ENCODE measurements at regions not wholly inside any gene's neighbourhood (a gene's known extent, or its start where the extent isn't known, plus 50 kb on each side); places are given as distances from the start of the nearest gene placed in this dataset.

DNA sequence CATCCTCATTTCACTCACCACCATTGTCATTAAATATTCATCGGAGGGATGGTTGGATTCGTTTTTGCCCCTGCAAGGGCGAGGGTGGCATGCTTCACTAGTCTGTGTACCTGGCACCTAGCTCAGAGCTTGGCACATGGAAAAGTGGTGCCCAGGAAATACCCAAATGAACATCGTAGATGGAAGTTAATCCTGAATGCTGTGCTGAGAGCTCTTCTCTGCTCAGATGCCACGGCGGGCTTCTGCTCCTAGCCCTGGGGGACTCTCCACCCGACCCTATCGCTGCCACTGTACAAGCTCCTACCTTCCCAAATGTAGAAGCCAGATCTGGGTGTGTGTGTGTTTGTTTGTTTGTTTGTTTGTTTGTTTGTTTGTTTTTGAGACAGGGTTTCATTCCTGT lies 113.0 kb upstream of the ZNF507 start:
- Histone ChIP-seq H3K36me3 (ENCODE audit: insufficient read depth) (no peaks in the 10 kb centered on the region), H3K4me3 (ENCODE audit: low read depth, low read length) (no peak overlapping the region), H3K27ac (ENCODE audit: low read depth) (no peak overlapping the region), H3K4me1 (ENCODE audit: insufficient read depth) (no peaks in the 10 kb centered on the region)
- no peak for DNase-seq (ENCODE audit: extremely low spot score)
- WGBS: 93% methylated on average over 8 of the region's 8 CpGs

- no peaks in the 10 kb centered on the region for H3K4me1 ChIP-seq (ENCODE audit: insufficient read depth)
- 61% methylated on average over 6 of the region's 6 CpGs for WGBS
- no peak overlapping the region for H3K4me3 ChIP-seq (ENCODE audit: low read depth, low read length)
- no peaks in the 10 kb centered on the region for H3K36me3 ChIP-seq (ENCODE audit: insufficient read depth)
- no peak overlapping the region for H3K27ac ChIP-seq (ENCODE audit: low read depth)
- DNase-seq (ENCODE audit: extremely low spot score): no peak
Observed at GRCh38 chr19:32233091-32233490, 112.3 kb upstream of the ZNF507 start.

DNA sequence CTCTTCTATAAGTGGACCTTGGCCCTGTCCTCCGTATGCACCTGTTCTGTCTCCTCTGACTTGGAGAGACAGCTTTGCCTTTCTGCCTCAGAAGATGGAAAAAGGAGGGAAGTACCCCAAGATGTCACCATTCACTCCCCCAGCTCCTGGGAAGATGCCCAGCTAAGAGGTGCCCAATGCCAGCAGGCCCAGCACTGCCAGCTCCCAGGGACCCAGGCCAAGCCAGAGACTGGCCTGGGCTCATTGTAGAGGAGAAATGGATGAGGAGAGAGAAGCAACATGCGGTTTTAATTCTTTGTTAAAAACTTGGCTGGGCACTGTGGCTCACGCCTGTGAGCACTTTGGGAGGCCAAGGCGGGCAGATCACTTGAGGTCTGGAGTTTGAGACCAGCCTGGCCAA lies 111.5 kb upstream of the ZNF507 start:
- no peaks in the 10 kb centered on the region for H3K36me3 ChIP-seq (ENCODE audit: insufficient read depth)
- no peak overlapping the region for H3K4me3 ChIP-seq (ENCODE audit: low read depth, low read length)
- H3K27ac ChIP-seq (ENCODE audit: low read depth): no peak overlapping the region
- no peaks in the 10 kb centered on the region for H3K4me1 ChIP-seq (ENCODE audit: insufficient read depth)
- DNase-seq (ENCODE audit: extremely low spot score): no peak
- WGBS: 94% methylated on average over 4 of the region's 4 CpGs

DNA sequence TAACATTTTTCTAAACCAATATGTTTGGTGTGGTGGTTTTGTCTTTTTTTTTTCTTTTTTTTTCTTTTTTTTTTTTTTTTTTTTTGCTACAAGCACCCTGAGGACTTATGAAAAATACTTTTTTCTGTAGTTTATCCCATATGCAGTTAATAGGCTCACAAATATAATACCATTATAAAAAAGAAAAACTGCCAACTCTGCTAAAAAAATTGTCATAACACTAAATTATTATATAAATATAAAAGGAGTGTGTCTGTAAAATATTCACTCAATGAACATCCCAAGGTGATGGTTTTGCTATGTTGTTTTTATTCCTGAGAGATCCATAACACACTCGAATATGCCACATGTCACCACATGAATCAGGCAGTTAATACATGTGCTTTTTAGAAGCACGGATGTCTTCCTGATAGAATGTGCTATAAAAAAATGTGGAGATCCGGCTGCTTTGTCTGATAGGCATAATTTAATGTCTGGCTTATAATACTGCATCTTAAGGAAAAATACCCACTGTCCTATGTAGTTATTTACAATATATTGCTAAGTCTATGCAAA lies 110.7 kb upstream of the ZNF507 start:
- no peak overlapping the region for H3K27ac ChIP-seq (ENCODE audit: low read depth)

GRCh38 chr19:32238076-32238475 lies 107.3 kb upstream of the ZNF507 start:
- H3K36me3 ChIP-seq (ENCODE audit: insufficient read depth): no peaks in the 10 kb centered on the region
- no peak overlapping the region for H3K27ac ChIP-seq (ENCODE audit: low read depth)
- H3K4me3 ChIP-seq (ENCODE audit: low read depth, low read length): no peak overlapping the region
- 74% methylated on average over 1 of the region's 1 CpG for WGBS
- no peak for DNase-seq (ENCODE audit: extremely low spot score)
- H3K4me1 ChIP-seq (ENCODE audit: insufficient read depth): no peaks in the 10 kb centered on the region

More for the DNA sequence above, 110.7 kb upstream of the ZNF507 start:
- DNase-seq (ENCODE audit: extremely low spot score): no peak
- Histone ChIP-seq H3K4me1 (ENCODE audit: insufficient read depth) (no peaks in the 10 kb centered on the region), H3K4me3 (ENCODE audit: low read depth, low read length) (no peak overlapping the region), H3K36me3 (ENCODE audit: insufficient read depth) (no peaks in the 10 kb centered on the region)
- 50% methylated on average over 3 of the region's 3 CpGs for WGBS

DNA sequence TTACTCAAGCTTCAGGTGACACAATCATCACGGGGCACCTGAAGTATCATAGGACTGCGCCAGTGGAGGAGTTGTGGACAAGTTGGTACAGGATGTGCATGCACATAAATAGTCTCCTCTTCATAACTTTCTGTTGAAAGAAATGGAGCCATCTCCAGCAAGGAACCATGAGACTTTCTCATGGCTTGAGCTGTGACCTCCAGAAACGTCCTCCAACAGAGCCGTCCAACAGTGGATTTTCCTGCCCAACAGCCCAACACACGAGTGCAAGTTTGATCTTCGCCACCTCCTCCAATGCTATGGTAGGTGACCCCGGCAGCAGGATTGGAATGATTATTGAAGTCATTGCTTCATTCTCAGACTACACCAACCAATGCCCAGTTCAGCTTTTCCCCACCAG lies 105.1 kb upstream of the ZNF507 start:
- H3K4me3 ChIP-seq (ENCODE audit: low read depth, low read length): no peak overlapping the region
- 96% methylated on average over 7 of the region's 7 CpGs for WGBS

DNA sequence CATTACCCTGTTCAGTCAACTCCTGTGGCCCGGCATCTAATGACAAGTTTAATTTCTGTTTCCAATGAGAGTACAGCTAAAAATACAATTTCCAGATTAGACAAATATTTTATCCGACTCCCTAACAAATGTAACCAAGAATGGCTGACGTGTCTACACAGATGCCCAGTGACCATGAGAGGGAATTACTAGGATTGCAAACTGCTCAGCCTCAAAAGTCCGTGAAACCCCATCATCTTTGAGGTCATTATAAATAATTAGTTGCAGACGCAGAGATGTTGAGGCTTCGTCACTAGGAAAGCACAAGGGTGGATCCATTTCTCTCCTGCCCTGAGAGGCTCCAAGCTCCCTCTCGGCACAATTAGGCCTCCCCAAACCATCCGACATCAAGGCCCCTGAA lies 104.1 kb upstream of the ZNF507 start:
- Histone ChIP-seq H3K27ac (ENCODE audit: low read depth) (no peak overlapping the region), H3K4me1 (ENCODE audit: insufficient read depth) (no peaks in the 10 kb centered on the region), H3K4me3 (ENCODE audit: low read depth, low read length) (no peak overlapping the region), H3K36me3 (ENCODE audit: insufficient read depth) (no peaks in the 10 kb centered on the region)
- 84% methylated on average over 8 of the region's 8 CpGs for WGBS
- no peak for DNase-seq (ENCODE audit: extremely low spot score)

More for the DNA sequence above, 105.1 kb upstream of the ZNF507 start:
- Histone ChIP-seq H3K4me1 (ENCODE audit: insufficient read depth) (no peaks in the 10 kb centered on the region), H3K27ac (ENCODE audit: low read depth) (no peak overlapping the region), H3K36me3 (ENCODE audit: insufficient read depth) (no peaks in the 10 kb centered on the region)
- DNase-seq (ENCODE audit: extremely low spot score): no peak

DNA sequence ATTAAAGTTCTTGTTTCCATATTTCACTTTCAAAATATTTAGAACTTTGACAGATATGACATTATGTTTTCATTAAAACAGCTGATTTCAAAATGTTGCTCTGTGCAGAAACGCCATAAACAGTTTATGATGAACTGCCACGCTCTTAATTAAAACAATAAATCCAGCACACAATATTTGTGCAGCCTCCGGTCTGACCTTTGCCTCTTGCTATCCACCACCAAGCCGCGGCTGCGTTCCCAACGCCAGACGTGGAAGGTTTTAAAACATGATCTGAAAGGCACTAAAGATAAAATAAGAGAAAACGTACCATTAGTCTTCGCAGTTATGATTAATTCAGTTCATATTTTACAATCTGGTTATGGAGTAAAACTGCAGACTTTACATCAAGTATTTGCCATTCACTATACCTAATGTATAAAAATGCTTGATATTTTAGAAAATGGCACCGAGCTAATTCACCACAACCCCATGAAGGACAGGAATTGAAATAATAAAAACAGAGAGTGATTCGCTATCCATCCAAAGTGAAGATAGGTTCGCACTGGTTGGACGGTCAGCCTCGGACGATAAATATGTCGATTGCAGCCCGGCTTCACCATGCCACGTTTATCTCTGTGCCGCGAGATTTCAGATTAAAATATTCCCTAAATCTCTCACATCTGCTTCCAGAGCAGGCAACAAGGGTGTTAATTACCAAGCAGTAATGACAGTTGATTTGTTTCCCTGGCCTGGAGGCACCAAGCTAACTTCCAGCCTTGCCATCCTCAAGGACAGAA lies 103.3 kb upstream of the ZNF507 start:
- H3K27ac ChIP-seq (ENCODE audit: low read depth): no peak overlapping the region
- H3K36me3 ChIP-seq (ENCODE audit: insufficient read depth): no peaks in the 10 kb centered on the region
- H3K4me3 ChIP-seq (ENCODE audit: low read depth, low read length): no peak overlapping the region
- H3K4me1 ChIP-seq (ENCODE audit: insufficient read depth): no peaks in the 10 kb centered on the region
- WGBS: 65% methylated on average over 21 of the region's 21 CpGs
- no peak for DNase-seq (ENCODE audit: extremely low spot score)

GRCh38 chr19:32246006-32246405 lies 99.4 kb upstream of the ZNF507 start:
- H3K36me3 ChIP-seq (ENCODE audit: insufficient read depth): no peaks in the 10 kb centered on the region
- no peaks in the 10 kb centered on the region for H3K4me1 ChIP-seq (ENCODE audit: insufficient read depth)
- H3K27ac ChIP-seq (ENCODE audit: low read depth): no peak overlapping the region
- WGBS: 40% methylated on average over 5 of the region's 5 CpGs
- DNase-seq (ENCODE audit: extremely low spot score): no peak
- no peak overlapping the region for H3K4me3 ChIP-seq (ENCODE audit: low read depth, low read length)

DNA sequence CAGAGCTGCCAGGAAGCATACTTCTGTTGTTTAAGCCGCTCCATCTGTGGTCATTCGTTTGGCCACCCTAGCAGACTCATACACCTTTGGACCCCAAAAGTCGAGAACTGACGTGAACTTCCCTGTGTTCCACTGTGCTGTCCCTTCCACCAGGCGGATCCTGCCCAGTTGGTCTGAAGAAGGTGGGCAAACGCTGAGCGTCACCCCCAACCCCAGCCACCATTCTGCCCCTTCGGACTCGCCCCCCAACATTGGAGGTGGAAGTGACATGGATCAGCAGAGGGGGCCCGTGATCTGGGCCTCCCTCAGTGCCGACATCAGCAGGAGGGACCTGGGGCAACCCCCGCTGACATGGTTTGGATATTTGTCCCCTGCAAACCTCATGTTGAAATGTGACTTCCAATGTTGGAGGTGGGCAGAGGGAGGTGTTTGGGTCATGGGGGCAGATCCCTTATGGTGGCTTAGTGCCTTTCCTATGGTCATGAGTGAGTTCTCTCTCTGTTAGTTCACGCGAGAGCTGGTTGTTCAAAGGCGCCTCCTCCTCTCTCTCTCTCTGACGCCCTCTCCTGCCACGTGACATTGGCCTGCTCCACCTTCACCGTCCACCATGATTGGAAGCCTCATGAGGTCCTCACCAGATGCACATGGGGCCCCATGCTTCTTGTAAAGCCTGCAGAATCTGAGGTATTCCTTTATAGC lies 93.6 kb upstream of the ZNF507 start:
- Histone ChIP-seq H3K4me3 (ENCODE audit: low read depth, low read length) (no peak overlapping the region), H3K4me1 (ENCODE audit: insufficient read depth) (no peaks in the 10 kb centered on the region), H3K27ac (ENCODE audit: low read depth) (no peak overlapping the region), H3K36me3 (ENCODE audit: insufficient read depth) (no peaks in the 10 kb centered on the region)
- DNase-seq (ENCODE audit: extremely low spot score): no peak
- 93% methylated on average over 18 of the region's 18 CpGs for WGBS

DNA sequence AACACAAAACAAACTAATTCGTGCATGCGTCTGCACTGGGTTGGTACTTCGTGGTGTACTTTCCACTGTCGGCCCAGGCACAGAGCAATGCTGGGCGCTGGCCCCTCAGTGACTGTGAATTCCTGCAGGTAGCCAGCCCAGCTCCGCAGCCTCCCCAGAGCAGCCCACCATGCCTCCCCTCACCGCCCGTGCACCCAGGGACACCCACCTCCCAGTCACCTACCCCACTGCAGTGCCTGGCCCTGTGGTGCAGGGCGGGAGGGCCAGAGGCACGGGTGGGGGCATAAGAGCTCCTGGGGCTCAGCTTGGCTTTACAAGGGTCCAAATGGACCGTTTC lies 93.1 kb upstream of the ZNF507 start:
- 82% methylated on average over 11 of the region's 11 CpGs for WGBS

DNA sequence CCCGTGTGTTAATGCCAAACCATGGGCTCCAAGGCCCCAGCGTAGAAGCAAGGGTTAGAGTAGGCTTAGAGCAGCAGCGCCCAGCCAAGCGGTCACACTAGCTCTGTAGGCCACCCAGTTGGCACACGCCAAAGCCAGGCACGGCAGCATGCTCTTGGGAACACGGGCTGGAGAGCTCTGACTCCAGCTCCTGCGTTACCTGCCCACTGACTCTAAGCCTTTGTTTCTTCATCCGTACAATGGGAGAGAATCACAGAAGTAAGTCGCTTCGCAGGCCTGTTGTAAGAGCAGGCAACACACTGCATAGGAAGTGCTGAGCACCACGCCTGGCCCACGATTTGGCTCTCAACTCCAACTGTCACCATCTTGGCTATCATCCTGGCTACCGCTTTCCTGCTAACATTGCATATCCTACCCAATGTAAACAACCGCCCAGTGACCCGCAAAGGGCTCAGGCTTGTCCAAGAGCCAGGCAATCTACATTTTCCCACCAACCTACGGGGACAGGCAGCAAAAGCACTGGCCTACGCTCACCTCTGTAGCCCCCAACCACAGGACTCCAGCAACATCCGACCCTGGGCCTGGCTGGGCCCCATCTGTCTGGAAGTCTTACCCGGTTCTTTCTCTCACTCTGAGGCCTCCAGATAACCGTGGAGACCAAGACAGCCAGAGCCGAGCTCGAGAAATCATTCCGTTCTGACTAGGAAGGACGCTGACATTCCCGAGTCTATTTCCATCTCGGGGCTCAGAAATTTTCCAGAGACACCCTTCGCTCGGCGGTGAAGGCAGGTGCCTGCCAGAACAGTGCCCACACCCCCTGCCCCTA lies 91.5 kb upstream of the ZNF507 start:
- no peak for DNase-seq (ENCODE audit: extremely low spot score)
- Histone ChIP-seq H3K4me3 (ENCODE audit: low read depth, low read length) (no peak overlapping the region), H3K27ac (ENCODE audit: low read depth) (no peak overlapping the region), H3K4me1 (ENCODE audit: insufficient read depth) (no peaks in the 10 kb centered on the region), H3K36me3 (ENCODE audit: insufficient read depth) (no peaks in the 10 kb centered on the region)
- 80% methylated on average over 30 of the region's 30 CpGs for WGBS

More for the DNA sequence above, 93.1 kb upstream of the ZNF507 start:
- H3K27ac ChIP-seq (ENCODE audit: low read depth): no peak overlapping the region
- H3K36me3 ChIP-seq (ENCODE audit: insufficient read depth): no peaks in the 10 kb centered on the region
- H3K4me3 ChIP-seq (ENCODE audit: low read depth, low read length): no peak overlapping the region
- DNase-seq (ENCODE audit: extremely low spot score): no peak
- H3K4me1 ChIP-seq (ENCODE audit: insufficient read depth): no peaks in the 10 kb centered on the region

- no peak for DNase-seq (ENCODE audit: extremely low spot score)
- H3K4me3 ChIP-seq (ENCODE audit: low read depth, low read length): no peak overlapping the region
- H3K4me1 ChIP-seq (ENCODE audit: insufficient read depth): no peaks in the 10 kb centered on the region
- 72% methylated on average over 6 of the region's 6 CpGs for WGBS
- no peaks in the 10 kb centered on the region for H3K36me3 ChIP-seq (ENCODE audit: insufficient read depth)
- no peak overlapping the region for H3K27ac ChIP-seq (ENCODE audit: low read depth)
Observed at GRCh38 chr19:32254509-32254890, 90.9 kb upstream of the ZNF507 start.

Measured in urinary bladder (tissue), 3 donors.